ENCODE measurements at regions not wholly inside any gene's neighbourhood (a gene's known extent, or its start where the extent isn't known, plus 50 kb on each side); places are given as distances from the start of the nearest gene placed in this dataset.

DNA sequence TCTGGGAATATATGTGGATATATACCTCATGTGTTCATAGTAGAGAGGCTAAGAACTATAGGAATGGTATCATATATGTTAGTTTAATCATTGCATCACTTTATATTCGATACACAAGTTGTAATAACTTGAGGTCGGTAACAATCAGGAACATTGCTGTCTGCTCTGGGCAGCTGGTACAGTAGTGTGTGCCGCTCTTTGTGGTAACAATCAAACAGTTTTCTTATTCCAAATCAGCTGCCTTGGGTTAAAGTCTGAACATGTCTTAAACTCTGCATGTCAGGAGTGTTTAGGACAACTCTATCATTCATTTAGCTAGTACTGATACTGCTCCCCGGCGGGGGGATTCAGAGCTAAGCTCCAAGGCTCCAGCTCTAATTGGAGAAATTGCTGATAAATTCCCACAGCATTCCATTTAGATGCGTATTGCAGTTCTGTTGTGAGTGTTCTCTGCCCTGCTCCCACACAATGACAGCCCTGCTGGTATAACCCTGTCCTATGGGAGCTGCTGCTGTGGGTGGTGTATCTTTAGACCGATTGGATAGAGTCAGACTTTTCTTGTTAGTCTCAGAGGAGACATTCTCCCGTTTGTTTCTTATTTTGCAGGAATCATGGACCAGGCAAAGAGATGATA, 707.5 kb upstream of the FZD8 start:
- H3K27me3 ChIP-seq: no peaks in the 10 kb centered on the region
- intact Hi-C loops (cut with DNase I; ENCODE audit: low total_unique reads): no loop called here
- no peaks in the 10 kb centered on the region for H3K4me1 ChIP-seq
- no peaks in the 10 kb centered on the region for H3K9me3 ChIP-seq
- 26 to 34% methylated on average over 8 of the region's 8 CpGs for WGBS, 2 donors
- TF ChIP-seq, protein P1, sequence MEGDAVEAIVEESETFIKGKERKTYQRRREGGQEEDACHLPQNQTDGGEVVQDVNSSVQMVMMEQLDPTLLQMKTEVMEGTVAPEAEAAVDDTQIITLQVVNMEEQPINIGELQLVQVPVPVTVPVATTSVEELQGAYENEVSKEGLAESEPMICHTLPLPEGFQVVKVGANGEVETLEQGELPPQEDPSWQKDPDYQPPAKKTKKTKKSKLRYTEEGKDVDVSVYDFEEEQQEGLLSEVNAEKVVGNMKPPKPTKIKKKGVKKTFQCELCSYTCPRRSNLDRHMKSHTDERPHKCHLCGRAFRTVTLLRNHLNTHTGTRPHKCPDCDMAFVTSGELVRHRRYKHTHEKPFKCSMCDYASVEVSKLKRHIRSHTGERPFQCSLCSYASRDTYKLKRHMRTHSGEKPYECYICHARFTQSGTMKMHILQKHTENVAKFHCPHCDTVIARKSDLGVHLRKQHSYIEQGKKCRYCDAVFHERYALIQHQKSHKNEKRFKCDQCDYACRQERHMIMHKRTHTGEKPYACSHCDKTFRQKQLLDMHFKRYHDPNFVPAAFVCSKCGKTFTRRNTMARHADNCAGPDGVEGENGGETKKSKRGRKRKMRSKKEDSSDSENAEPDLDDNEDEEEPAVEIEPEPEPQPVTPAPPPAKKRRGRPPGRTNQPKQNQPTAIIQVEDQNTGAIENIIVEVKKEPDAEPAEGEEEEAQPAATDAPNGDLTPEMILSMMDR (IDR thresholded peaks at IDR 0.05): no peak
- no peak for TF ChIP-seq POLR2A (IDR thresholded peaks at IDR 0.05)
- no peak for DNase-seq
- no peaks in the 10 kb centered on the region for H3K36me3 ChIP-seq (ENCODE audit: low read depth, missing control alignments)
- H3K4me3 ChIP-seq: no peak overlapping the region
- no peak overlapping the region for H3K27ac ChIP-seq

DNA sequence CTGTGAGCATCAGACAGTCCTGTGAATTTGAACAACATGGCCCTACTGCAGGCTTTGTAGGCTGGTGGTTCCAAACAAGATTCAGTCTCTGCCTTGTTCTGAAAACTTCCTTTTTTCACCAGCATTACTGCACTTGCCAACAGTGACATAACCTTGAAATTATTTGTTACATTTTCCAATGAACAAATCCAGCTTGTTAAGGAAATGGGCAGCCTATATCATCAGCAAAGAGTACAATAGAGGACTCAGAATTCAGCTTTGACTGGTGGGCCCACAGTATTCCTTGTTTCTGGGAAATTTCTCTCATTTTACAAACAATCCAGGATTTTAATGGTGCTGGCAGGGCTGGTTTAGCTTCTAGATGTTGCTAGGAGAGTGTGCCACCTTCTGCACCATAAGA, 703.7 kb upstream of the FZD8 start:
- no peak overlapping the region for H3K27ac ChIP-seq
- no peak for TF ChIP-seq POLR2A (IDR thresholded peaks at IDR 0.05)
- TF ChIP-seq, protein P1 (IDR thresholded peaks at IDR 0.05): no peak
- intact Hi-C loops (cut with DNase I; ENCODE audit: low total_unique reads): no loop called here
- no peaks in the 10 kb centered on the region for H3K9me3 ChIP-seq
- no peak for DNase-seq
- H3K4me3 ChIP-seq: no peak overlapping the region
- H3K36me3 ChIP-seq (ENCODE audit: low read depth, missing control alignments): no peaks in the 10 kb centered on the region
- H3K4me1 ChIP-seq: no peaks in the 10 kb centered on the region
- H3K27me3 ChIP-seq: no peaks in the 10 kb centered on the region

DNA sequence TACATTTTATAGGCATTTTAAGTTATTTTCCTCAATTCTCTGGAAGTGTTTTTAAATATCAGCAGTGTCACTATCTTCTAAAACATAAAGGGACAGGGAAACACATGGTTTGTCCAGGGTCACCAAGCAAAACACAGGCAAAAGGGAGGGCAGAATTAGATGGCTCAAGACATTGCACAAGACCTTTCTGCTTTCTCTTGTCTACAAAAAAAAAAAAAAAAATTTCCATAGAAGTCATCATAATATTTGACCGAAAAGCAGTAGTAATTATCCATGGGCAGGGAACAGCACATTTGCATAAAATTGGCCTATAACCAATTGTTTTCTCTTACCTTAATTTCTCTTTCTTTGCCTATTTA, 703.1 kb upstream of the FZD8 start:
- no peaks in the 10 kb centered on the region for H3K4me1 ChIP-seq
- intact Hi-C loops (cut with DNase I; ENCODE audit: low total_unique reads): no loop called here
- 92% methylated on average over 1 of the region's 1 CpG for whole genome bisulfite sequencing, 2 donors
- no peak overlapping the region for H3K27ac ChIP-seq
- H3K4me3 ChIP-seq: no peak overlapping the region
- no peaks in the 10 kb centered on the region for H3K27me3 ChIP-seq
- H3K9me3 ChIP-seq: no peaks in the 10 kb centered on the region
- no peak for DNase-seq
- H3K36me3 ChIP-seq (ENCODE audit: low read depth, missing control alignments): no peaks in the 10 kb centered on the region
- TF ChIP-seq POLR2A (IDR thresholded peaks at IDR 0.05): no peak
- TF ChIP-seq, protein P1 (IDR thresholded peaks at IDR 0.05): no peak

DNA sequence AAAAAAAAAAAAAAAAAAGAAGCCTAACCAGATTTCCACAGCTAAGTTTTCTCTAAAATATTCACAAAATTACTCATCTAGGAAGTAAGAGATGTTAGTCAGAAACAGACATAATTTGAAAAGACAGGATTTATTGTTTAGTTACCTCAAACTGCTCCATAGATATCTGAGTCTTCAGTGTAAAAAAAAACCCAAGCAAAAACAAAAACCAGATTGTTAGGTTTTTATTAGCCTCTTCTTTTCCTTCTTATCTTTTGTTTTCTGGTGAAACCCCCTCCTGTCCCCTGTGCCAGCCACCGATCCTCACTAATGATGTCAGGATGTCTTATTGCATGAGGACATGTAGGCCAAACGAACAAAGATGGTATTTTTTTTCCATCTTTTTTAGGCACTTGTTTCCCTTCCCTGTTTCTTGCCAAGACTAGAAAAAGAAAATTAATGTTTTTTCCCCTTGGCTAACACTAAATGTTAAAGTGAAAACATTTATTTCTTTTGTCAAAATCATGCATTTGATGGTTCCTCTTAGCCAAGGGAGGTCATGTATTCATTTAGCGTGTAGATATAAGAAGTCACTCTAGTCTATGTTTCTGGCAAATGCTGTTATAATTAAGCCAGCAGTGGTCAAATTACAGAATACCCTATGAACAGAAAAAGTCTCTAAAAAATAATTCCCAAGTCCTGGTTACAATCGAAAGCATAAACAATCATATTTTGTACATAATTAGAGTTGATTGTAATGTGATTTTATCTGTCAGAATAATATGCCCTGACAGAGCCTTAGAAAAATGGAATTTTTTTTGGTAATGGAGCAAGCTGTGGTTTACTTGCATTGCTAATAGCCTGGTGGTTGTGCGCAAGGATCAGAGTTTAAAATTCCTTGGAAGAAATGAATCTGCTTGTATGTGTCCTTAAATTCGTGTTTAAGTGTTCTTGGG, 702.4 kb upstream of the FZD8 start:
- 57 to 59% methylated on average over 6 of the region's 6 CpGs for WGBS, 2 donors
- Histone ChIP-seq H3K36me3 (ENCODE audit: low read depth, missing control alignments) (no peaks in the 10 kb centered on the region), H3K4me3 (no peak overlapping the region), H3K9me3 (no peaks in the 10 kb centered on the region), H3K27me3 (no peaks in the 10 kb centered on the region), H3K4me1 (no peaks in the 10 kb centered on the region), H3K27ac (no peak overlapping the region)
- TF ChIP-seq, protein P1 (IDR thresholded peaks at IDR 0.05): no peak
- no peak for TF ChIP-seq POLR2A (IDR thresholded peaks at IDR 0.05)
- intact Hi-C loops (cut with DNase I; ENCODE audit: low total_unique reads): no loop called here
- DNase-seq: no peak
